ENCODE measurements at regions not wholly inside any gene's neighbourhood (a gene's known extent, or its start where the extent isn't known, plus 50 kb on each side); places are given as distances from the start of the nearest gene placed in this dataset.
"Not testable (repeated sequence)": the region's sequence is repeated elsewhere in the genome, so short reads cannot be mapped to it uniquely, and the experiment has no call there.

DNA sequence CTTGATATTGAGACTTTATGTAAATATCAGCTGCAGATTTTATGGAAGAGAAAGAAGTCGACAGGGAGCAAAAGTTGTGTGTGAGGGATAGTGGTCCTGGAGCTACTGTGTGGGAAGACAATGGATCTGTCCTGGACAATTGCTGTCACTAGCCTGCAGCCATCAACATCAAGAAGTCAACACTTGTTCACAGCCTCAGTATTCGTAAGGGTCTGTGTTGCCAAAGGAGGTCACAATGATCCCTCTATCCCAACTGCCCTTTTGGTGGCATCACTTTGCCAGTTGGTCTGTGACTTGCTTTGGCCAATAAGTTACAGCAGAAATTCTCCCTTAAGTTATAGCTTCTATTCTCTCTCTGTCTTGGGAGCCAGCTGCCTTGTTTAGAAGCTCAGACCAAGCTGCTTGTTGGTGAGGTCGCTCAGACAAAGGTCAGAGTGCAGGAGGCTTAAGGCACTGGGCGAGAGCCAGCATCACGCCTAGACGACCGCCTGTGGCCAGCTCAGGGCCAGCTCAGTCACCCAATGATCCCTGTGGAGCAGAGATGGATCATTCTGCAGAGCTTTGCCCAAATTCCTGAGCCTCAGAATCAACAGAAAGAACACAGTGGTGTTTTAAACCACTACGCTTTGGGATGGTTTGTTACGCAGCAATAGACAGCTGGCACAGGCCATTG lies 134.9 kb downstream of the RHOU start:
- no peak for DNase-seq

DNA sequence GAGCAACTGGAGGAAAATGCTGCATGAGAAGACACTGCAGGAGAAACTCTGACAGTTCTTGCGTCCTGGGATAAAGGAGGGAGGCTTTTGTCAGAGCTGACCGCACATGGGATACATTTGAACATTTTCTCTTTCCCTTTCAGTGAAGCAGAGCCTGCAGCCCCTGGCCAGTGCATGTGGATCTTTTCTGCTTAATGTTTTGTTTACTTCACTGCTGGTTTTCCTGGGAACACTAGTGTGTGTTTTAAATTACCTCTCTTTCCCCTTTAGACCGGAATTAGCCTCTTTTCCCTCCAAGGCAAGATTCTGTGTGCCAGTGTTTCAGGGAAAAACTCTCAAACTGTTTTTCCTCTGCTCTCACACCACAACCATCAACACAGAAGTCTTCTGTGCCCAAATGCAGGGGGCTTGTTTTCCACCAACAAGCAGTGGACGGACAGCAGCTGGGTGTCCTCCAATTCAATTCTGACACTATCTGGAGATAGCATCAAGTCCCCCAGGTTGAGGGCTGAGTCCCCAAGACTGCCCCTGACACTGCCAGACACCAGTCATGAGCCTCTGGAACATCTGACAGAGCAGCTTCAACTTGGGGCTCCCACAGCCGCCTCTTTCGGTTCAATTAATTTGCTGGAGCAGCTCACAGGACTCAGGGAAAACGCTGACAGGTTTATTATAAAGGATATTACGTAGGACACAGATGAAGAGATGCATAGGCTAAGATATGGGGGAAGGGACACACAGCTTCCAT lies 136.2 kb downstream of the RHOU start:
- no peak for DNase-seq

DNA sequence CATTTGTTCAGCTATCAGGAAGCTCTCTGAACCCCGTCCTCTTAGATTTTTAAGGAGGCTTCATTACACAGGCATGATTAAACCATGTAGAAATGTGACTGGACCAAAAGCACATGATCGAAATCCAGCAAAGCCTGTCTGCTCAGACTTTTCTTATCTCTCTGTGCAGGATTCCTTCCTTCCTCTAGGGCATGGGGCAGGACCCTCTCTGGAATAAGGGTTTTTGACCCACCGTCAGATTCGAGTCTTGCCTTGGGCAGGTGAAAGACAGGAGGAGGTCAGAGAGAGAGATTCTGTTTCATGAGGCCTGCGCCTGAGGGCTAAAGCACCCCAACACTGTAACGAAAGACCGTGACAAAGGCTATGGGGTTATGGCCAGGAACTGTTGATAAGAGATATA lies 136.8 kb downstream of the RHOU start:
- DNase-seq = no peak

DNA sequence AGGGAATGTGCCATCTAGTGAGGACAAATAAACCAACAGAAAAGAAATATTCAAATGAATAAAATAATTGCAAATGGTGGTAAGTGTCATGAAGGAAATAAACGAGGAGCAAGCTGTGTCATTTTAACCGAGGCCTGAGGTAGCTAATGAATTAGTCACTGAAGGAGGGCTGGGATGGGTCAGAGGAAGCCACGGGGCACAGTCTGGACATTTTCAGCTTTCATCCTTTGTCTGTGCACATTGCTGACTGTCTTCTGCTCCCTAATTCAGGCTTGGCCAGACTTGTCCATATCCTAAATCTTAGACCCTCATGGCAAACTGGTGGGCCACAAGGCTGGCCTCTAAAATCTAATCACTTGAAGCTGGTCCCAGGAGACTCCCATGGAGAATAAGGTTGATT lies 138.4 kb downstream of the RHOU start:
- no peak for DNase-seq

DNA sequence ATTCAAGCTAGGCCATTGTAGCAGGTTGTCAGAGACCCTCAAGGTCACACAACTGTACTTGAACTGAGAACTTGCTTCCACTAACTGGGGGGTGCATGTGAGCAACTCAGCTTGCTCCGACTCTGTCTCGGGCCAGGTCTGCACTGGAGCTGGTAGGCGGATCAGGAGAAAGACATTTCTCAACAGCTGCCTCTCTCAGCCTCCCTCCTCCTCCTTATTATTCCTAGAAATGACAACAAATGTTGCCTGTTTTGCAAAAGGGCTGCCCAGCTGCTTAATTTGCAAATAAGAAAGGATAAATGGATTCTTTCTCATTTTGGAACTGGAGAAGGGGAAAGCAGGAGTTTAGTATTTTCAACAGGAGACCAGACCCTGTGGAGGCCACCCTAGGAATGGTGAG lies 140.5 kb downstream of the RHOU start:
- no peak for DNase-seq

DNA sequence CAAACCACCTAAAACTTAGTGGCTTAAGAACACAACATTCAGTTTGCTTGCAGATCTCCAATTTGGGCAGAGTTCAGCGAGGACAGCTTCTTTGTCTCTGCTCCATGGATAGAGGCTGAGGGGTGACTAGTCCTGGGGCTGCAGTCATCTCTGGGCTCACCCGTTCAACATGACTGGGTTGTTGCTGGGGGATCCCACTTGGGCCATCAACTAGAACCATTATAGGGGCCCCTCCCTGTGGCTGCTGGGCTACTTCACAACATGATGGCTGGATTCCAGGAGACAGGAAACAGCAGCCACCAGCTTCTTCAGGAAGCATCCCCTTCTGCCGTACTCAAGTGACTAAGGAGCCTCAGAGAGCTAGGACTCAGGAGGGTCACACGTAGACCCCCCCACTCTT lies 140.9 kb downstream of the RHOU start:
- DNase-seq = no peak

DNA sequence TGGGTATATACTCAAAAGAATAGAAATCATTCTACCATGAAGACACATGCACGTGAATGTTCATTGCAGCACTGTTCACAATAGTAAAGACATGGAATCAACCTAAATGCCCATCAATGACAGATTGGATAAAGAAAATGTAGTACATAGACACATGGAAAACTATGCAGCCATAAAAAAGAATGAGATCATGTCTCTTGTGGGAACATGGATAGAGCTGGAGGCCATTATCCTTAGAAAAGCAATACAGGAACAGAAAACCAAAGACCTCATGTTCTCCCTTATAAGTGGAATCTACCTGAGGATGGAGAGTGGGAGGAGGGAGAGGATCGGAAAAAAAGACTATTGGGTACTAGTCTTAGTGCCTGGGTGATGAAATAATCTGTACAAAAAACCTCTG lies 143.9 kb downstream of the RHOU start:
- no peak for DNase-seq

DNA sequence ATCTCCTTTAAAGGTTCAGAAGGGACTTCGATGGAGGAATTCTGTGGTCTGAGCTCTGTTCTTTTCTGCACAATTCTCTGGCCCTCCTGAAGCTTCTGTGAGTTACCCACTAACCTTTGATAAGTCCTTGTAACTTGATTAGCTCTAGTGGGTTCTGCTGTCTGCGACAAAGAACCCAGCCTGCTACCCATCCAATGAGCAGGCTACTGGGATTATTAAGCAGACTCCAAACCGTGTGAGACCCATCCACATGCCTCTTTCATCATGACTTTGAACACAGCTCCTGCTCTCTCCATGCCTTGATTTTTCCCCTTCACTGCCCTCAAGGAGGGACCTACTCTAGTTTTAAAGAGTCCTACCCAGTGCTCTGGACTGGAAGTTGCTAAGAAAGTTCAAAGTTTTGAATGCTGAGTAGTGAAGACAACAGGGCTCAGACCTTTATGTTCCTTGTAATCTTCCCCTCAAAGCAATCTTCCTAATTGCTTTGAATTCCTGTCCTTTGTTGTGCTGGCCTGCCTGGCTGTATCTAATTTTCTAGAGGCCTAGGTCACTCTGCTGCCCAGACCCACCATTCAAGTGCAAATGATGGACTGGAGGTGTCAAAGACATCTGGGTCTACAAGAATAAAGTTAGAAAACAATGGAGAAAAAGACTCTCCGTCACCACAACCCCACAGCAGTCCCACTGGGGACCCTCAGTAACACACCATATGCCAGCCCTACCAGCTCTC lies 146.9 kb downstream of the RHOU start:
- no peak for DNase-seq

DNA sequence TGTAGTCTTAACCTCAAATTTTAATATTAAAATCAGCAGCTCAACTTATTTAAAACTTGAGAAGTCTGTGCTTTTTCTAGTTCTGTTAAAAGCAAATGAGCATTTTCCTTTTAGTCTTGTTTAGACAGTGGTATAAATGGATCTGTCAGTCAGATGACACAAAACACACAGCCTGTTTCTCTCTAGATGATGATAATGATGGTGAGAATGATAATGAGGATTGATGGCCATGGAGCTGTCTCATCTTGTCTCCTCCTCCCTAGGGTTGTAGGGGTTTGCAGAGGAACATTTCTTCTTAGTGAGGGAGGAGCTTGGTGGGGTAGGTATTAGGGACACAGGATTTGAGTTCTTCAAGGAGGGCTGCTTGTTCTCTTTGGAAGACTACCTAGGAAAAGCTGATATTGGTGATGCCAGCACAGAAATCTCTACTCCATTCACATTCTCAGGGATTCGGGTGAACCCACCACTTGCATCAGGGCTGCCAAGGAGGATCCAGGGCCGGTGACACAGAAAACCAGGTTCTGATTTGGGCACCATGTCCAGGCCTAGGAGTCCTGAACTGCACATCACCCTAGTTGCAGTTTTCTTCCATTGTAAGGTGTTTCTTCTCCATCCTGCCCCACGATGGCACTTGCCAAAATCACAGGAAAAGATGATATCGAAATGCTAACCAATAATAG lies 147.6 kb downstream of the RHOU start:
- DNase-seq = no peak

DNA sequence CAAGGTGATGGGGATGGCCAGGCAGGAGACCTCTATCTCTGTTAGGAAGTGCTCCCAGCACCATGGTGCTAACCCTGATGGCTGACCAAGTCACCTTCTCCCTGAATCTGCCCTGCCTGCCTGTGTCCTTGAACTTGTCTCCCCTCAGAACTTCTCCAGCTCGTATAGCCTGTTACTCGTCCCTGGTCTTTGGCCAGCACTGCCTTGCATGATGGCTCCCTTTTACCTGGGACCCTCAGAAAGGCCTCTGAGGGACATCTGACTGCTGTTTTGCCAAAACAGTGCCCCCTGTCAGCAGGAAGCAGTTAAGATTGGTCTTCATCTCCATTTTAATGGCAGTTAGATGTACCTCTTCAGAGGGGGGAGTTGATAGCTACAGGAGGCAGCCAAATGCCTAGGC lies 148.3 kb downstream of the RHOU start:
- DNase-seq = no peak

DNA sequence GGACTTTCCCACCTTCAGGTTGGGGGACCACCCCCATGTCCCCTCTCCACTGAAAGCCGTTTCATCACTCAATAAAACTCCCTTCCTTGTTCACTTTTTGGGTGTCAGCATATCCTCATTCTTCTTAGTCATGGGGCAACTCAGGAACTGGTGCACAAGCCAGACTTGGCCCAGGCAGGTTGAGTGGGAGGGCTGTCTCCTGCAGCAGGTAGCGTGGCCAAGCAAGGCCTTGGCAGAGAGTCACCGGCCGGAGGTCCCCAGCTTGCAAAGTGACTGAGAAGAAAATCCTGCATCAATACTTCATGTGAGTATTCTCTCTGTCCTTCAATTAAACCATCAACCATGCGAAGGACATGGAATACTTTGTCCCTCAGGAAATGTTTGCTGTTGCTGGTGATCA lies 148.9 kb downstream of the RHOU start:
- no peak for DNase-seq

DNA sequence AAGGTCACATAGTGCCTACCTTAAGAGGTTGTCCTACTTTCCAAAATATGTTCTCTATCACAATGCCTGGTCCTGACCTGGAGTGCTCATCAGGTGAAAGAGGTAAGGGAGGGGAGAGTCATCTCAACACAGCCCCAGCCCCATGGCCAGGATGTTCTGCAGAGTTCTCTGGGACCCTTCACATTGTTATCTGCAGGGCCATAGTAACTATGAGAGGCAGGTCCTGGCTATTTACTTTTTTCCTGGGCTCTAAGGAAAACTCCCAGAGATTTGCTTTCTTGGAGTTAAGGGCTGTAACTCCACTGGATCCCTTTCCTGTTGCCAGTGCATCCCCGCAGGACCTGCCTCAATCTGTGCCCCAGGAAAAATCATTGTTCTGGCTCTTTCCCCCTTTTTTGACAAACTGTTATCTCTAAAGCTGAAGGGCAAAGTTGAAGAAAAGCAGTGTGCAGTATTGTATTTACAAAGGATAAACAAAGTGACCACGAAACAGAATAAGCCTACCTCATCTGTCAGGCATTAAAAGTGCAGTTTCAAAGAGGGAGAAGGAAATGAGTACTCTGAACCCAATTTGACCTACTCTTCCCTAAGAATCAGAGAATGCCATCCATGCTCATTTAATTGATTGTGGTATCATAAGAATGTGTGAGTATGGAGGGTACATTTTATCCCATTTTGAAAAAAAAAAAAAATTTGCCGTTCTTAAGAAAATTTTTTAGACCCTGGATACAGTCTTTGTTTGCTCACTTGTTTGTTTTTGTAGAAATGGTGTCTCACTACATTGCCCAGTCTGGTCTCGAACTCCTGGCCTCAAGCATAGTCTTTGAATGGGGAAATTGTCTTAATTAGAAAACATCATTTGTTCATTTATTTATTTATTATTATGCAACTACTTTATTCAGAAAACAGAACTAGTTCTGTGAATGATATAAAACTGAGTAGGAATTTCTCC lies 149.6 kb downstream of the RHOU start:
- no peak for DNase-seq

DNA sequence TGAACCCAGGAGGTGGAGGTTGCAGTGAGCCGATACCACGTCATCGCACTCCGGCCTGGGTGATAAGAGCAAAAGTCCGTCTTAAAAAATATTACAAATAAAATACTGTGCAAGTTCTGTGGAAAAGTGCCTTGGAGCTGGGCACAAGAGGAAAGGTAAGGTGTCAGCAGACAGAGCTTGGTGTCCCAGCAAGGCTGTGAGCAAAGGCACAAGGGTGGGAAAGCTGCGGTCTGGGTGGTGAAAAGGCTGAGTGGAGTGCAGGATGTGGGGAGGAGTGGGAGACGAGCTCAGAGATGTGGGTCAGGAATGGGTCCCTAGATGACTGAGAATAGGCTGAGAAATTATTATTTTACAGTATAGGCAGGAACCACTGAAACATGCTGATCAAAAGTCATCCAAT lies 150.6 kb downstream of the RHOU start:
- DNase-seq = no peak

DNA sequence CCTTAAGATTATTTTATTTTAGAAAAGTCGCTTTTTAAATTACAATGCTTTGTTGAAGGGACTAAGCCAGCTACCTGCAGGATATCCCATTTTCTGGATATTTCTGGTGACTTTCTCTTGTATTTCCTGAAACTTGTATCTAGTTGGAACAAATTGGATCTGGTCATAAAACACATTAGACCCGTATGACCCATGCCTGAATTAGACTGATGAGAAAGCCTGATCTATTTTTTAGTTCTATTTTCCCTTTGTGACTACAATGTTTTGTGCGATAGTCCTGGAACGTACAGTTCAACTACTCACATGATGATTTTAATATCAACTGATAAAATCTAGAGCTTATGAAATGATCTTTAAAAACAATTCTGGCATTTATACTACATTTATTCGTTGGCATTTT lies 151.8 kb downstream of the RHOU start:
- DNase-seq = no peak

DNA sequence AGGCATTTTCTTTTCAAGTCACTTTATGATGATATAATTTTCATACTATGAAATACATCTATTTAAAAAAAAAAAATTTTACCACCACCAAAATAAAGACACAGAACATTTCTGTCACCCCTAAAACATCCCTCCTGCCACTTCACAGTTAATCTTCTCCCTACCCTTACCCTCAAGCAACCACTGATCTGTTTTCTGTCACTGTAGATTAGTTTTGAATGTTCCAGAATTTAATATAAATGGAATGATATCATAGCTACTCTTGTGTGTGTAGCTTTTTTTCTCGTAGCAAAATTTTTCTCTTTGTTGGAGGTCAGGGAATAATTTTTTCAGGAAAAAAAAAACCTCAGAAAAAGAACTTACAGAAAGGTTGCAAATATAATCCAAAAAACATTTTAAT lies 152.7 kb downstream of the RHOU start:
- DNase-seq = no peak

DNA sequence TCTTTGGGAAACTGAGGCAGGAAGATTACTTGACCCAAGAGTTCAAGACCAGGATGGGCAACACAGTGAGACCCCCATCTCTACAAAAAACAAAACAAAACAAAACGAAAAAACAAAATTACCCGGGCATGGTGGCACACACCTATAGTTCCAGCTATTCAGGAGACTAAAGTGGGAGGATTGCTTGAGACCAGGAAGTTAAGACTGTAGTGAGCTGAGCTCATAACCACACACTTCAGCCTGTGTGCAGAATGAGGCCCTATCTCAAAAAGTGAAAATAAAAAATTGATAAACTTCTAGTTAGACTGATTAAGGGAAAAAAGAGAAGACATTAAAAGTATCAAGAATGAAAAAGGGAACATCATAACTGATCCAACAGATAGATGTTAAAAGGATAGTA lies 154.0 kb downstream of the RHOU start:
- DNase-seq = no peak

DNA sequence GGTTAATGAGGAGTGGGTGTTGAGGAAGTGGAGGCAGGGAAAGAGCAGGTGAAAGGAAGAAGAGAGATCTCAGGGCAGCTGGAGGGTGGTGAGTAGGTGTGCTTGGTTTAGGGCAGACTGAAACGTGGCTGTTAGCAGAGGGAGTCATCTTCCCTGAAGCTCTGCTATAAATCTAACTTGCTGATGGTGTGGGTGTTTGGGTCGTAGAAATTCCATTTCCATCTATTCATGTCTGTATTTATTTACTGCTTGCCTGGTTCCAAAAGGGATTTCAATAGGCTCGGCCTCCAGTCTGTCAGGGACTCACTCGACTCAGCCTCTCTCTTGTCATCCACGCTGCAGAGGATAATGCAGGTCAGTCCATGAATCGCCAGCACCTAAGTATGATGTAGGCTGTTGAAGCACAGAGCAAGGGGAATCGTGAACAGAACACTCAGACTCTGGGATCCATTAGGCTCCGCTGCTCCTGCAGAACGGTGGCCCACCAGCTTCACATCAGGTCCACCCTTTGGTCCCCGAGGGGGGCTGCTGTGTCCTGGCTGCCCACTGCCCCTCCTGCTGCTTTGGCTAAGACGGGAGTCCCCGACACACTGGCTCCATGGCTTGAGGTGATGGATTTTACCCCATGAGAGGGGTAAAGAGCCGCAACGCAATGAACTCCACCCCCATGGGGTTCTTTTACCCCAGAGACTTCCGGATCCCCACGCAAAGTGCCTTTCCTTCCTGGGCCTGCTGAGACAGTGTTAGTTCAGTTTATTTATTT lies 156.2 kb downstream of the RHOU start:
- DNase-seq = no peak

DNA sequence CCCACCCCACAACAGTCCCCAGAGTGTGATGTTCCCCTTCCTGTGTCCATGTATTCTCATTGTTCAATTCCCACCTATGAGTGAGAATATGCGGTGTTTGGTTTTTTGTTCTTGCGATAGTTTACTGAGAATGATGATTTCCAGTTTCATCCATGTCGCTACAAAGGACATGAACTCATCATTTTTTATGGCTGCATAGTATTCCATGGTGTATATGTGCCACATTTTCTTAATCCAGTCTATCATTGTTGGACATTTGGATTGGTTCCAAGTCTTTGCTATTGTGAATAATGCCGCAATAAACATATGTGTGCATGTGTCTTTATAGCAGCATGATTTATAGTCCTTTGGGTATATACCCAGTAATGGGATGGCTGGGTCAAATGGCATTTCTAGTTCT lies 156.9 kb downstream of the RHOU start:
- not testable (repeated sequence) for DNase-seq

DNA sequence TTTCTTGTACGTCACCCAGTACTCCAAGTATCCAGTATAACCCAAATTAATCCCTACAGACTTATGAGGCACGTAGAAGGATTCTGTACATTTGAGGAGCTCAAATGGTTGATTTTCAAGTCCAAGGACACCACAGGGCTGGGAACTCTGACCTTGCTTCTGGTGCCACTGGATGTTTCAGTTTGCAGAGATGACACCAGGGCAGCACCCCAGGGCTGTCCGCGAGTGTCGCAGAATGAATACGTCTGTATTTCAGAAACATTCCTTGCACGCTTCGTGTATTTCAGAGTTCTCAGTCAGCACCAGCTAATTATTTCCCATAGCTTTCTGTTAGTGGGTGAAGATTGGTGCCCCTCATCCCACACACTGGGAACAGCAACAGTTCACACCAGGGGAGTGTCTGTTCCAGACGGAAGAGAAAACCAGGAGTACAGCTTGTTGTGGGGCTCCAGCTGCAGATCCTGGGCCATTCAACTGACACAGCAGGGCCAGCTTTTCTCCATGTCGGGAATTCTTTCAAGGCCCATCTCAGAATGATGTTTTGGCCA lies 159.2 kb downstream of the RHOU start:
- no peak for DNase-seq

DNA sequence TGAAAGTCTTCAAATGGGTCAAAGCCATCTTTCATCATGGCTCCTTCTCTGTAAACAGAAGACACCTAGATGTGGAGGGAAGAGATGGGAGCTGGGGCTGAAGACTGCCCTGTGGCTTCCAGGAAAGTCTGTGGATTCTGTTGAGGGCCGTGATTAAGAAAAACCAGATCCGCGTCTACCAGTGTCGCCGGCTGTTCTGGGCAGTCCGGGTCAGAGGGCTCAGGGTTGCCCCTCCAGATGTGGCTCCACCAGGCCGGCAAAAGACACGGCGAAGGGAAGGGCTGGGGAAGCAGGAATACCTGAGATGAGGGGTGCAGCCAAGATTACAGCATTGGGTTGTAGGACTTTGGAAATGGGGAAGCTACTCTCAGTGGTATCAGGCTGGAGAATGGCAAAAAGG lies 162.6 kb downstream of the RHOU start:
- DNase-seq = no peak

DNA sequence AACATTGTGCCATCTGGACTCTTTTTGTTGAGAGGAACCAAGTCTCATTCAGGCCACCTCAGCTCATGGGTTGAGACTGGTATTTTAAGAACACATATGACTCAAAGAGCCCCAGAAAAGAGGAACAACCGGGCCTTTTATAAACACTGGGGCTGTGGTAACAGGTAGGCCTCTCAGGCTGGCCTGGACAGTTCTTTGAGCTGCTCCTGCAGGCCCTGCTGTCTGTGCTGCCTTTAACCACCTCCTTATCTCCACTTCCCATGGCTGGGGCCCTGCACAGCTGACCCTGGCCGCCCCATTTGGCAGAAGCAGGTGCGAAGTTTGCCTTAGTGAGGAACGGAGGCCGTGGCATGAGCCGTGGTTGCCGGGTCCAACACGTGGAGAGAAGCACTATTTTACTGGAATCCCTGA lies 163.3 kb downstream of the RHOU start:
- DNase-seq = no peak
